Adrenal gland (tissue), 5 donors: ENCODE measurements at regions not wholly inside any gene's neighbourhood (a gene's known extent, or its start where the extent isn't known, plus 50 kb on each side); places are given as distances from the start of the nearest gene placed in this dataset.

Source experiments
- POLR2A ChIP-seq, 2 donors: fragments of 450-650 bp; IDR thresholded peaks; one replicate each; pipeline ENCODE4 v1.6.1; 2017; ENCODE audit warnings: antibody characterized with exemption in 2 of 2, mild to moderate bottlenecking in 2 of 2, moderate library complexity in 1 of 2
- TF ChIP-seq, protein P1 (sequence below), 6 experiments: fragments of 450-650 bp in 4 of 6; fragments of 200-600 bp in 2 of 6; sonication (generic) in 1 of 6; IDR thresholded peaks; 1 replicate in 5 of 6; 2 replicates in 1 of 6; pipeline versions ENCODE4 v1.5.1 to v1.8.0; 2016 to 2021; ENCODE audit warnings: antibody characterized with exemption in 6 of 6, mild to moderate bottlenecking in 2 of 6, moderate library complexity in 1 of 6
- donor health status: DM: no; HTN: no; CAD: no.

GRCh38 chr2:106974891-106975290 is 88.9 kb upstream of the ST6GAL2 start:
- no peak for TF ChIP-seq POLR2A (IDR thresholded peaks at IDR 0.05)
- TF ChIP-seq, protein P1, sequence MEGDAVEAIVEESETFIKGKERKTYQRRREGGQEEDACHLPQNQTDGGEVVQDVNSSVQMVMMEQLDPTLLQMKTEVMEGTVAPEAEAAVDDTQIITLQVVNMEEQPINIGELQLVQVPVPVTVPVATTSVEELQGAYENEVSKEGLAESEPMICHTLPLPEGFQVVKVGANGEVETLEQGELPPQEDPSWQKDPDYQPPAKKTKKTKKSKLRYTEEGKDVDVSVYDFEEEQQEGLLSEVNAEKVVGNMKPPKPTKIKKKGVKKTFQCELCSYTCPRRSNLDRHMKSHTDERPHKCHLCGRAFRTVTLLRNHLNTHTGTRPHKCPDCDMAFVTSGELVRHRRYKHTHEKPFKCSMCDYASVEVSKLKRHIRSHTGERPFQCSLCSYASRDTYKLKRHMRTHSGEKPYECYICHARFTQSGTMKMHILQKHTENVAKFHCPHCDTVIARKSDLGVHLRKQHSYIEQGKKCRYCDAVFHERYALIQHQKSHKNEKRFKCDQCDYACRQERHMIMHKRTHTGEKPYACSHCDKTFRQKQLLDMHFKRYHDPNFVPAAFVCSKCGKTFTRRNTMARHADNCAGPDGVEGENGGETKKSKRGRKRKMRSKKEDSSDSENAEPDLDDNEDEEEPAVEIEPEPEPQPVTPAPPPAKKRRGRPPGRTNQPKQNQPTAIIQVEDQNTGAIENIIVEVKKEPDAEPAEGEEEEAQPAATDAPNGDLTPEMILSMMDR (IDR thresholded peaks at IDR 0.05): no peak
